ENCODE measurements at regions not wholly inside any gene's neighbourhood (a gene's known extent, or its start where the extent isn't known, plus 50 kb on each side); places are given as distances from the start of the nearest gene placed in this dataset.

DNA sequence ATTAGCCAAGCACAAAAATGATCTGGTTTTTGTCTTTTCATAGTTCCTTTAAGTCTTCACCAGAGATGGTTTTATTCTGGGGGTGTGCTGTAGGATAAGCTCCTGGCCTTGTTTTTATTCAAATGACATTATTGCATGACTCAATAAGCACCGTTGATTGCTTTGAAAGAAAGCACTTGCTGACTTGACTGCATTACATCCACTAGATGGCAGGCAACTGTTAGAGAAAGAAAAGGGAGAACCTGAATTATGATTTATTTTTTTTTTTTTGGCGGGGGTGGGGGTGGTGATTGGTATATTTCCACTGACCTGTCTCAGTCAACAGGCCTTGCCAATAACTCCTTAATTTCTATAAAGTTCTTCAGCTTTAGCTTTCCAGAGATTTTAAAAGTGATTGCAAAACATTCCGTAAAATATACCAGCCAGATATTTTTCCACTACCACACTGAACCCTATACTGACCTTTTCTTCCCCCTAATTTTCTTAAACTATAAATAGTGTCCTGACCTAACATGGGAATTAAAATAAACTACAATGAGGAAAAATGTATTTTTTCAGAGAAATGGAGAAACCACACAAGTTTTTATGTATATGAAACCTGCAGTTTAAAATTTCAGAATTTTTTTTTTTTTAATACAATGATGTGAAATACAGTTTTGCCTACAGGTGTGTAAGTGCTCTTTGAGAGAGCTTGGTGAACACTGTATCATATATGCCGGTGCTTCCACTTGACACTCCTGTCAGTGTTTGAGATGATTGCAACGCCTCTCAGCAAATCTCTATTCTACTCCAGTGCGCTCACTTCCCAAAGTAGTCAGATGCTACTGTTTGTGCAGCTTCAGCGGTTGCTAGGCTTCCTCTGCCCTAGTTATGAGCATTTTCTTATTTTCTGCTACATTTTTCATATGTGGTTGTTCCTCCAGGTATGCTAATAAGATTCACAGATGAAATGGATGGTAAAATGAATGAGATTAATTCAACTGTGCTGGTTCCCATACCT lies 274.3 kb downstream of the CD109 start:
- Mint-ChIP-seq H3K9me3 (no peaks in the 10 kb centered on the region), H3K36me3 (no peaks in the 10 kb centered on the region), H3K27me3 (ENCODE audit: insufficient read depth, low read depth) (no peaks in the 10 kb centered on the region), H3K4me1 (peaks cover 6% of the 10 kb centered on the region), H3K27ac (no peak overlapping the region), H3K4me3 (no peak overlapping the region)
- H3K36me3 ChIP-seq, result no peaks in the 10 kb centered on the region
- peaks cover 4% of the 10 kb centered on the region for H3K4me1 ChIP-seq
- H3K79me2 ChIP-seq (ENCODE audit: low read depth), result no peaks in the 10 kb centered on the region
- H3K4me3 ChIP-seq, result no peak overlapping the region
- no peak overlapping the region for H2AFZ ChIP-seq (replicated peaks)
- H4K20me1 ChIP-seq (ENCODE audit: low read depth), result no peaks in the 10 kb centered on the region
- TF ChIP-seq, protein P1, sequence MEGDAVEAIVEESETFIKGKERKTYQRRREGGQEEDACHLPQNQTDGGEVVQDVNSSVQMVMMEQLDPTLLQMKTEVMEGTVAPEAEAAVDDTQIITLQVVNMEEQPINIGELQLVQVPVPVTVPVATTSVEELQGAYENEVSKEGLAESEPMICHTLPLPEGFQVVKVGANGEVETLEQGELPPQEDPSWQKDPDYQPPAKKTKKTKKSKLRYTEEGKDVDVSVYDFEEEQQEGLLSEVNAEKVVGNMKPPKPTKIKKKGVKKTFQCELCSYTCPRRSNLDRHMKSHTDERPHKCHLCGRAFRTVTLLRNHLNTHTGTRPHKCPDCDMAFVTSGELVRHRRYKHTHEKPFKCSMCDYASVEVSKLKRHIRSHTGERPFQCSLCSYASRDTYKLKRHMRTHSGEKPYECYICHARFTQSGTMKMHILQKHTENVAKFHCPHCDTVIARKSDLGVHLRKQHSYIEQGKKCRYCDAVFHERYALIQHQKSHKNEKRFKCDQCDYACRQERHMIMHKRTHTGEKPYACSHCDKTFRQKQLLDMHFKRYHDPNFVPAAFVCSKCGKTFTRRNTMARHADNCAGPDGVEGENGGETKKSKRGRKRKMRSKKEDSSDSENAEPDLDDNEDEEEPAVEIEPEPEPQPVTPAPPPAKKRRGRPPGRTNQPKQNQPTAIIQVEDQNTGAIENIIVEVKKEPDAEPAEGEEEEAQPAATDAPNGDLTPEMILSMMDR (IDR thresholded peaks at IDR 0.05), result peak; percentile 89
- TF ChIP-seq EZH2 (IDR thresholded peaks at IDR 0.05), result no peak
- H3F3A ChIP-seq (ENCODE audit: low read depth), result no peaks in the 10 kb centered on the region
- H3K9me3 ChIP-seq (ENCODE audit: low read depth), result no peaks in the 10 kb centered on the region
- no peak overlapping the region for H3K27ac ChIP-seq
- DNase-seq (ENCODE audit: low spot score), result peak; percentile 81
- H3K9ac ChIP-seq, result no peak overlapping the region
- no peaks in the 10 kb centered on the region for H3K27me3 ChIP-seq
- no peak overlapping the region for H3K4me2 ChIP-seq

DNA sequence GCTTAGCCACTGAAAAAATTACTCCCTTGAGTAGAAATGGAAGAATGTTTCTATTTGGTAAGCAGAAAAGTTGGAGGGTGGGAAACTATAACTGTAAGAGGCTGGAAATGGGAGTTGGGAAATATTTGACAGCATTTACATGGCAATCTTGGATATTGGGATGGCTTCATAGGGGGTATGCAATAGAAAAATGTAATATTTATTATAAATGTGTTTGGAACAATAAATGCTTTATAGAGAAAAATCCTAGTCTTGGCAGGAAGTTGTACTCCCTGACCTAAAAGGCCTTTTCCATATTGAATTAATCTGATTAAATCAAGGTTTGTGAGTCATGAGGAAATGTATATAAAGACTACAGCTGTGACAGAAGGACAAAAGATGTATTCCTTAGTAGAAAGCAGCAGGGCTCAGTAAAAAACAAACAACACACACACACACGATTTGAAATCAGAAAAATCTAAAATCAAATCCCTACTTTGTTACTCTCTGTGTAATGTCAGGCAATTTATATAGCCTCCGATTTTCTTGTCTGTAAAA lies 272.3 kb downstream of the CD109 start:
- no peaks in the 10 kb centered on the region for H3K9me3 ChIP-seq (ENCODE audit: low read depth)
- H3K9ac ChIP-seq, result no peak overlapping the region
- Mint-ChIP-seq H3K27ac (no peak overlapping the region), H3K36me3 (no peaks in the 10 kb centered on the region), H3K9me3 (no peaks in the 10 kb centered on the region), H3K27me3 (ENCODE audit: insufficient read depth, low read depth) (no peaks in the 10 kb centered on the region), H3K4me1 (peaks cover 6% of the 10 kb centered on the region), H3K4me3 (no peak overlapping the region)
- no peak for DNase-seq (ENCODE audit: low spot score)
- H3F3A ChIP-seq (ENCODE audit: low read depth), result no peaks in the 10 kb centered on the region
- H2AFZ ChIP-seq (replicated peaks), result no peak overlapping the region
- no peak overlapping the region for H3K27ac ChIP-seq
- peaks cover 4% of the 10 kb centered on the region for H3K4me1 ChIP-seq
- no peaks in the 10 kb centered on the region for H3K27me3 ChIP-seq
- H4K20me1 ChIP-seq (ENCODE audit: low read depth), result no peaks in the 10 kb centered on the region
- H3K79me2 ChIP-seq (ENCODE audit: low read depth), result no peaks in the 10 kb centered on the region
- H3K4me3 ChIP-seq, result no peak overlapping the region
- TF ChIP-seq EZH2 (IDR thresholded peaks at IDR 0.05) (no peak), EZH2phosphoT487 (IDR thresholded peaks at IDR 0.05) (no peak)
- TF ChIP-seq, protein P1 (IDR thresholded peaks at IDR 0.05), result no peak
- no peaks in the 10 kb centered on the region for H3K36me3 ChIP-seq
- no peak overlapping the region for H3K4me2 ChIP-seq

DNA sequence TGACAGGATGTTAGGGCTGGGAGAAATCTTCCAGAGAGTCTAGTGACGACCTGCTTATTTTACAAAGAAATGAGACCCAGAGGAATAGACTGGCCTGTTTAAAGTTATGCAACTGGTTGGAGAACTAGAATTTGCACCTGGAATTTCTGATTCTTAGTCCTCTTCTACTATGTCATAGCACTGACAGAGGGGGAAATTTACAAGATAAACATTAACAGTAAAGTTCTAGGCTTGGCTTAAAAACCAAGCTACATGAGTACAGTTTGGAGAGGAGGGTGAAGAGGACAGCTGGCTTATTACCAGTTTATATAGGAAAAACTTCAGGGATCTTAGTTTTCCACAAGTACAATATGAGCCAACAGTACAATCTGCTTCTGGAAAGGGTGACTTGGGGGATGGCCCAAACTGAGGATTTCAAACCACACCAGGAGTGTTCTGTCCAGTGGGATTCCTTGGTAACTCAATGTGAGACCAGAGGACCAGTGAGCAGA lies 269.6 kb downstream of the CD109 start:
- H3K27me3 Mint-ChIP-seq (ENCODE audit: insufficient read depth, low read depth), result no peaks in the 10 kb centered on the region
- no peak overlapping the region for H3K27ac Mint-ChIP-seq
- no peak for TF ChIP-seq EZH2phosphoT487 (IDR thresholded peaks at IDR 0.05)
- no peak for TF ChIP-seq EZH2 (IDR thresholded peaks at IDR 0.05)
- TF ChIP-seq, protein P1 (IDR thresholded peaks at IDR 0.05), result no peak
- H3K4me2 ChIP-seq, result no peak overlapping the region
- peaks cover 4% of the 10 kb centered on the region for H3K4me1 ChIP-seq
- H3K9ac ChIP-seq, result no peak overlapping the region
- no peaks in the 10 kb centered on the region for H3F3A ChIP-seq (ENCODE audit: low read depth)
- peaks cover 6% of the 10 kb centered on the region for H3K4me1 Mint-ChIP-seq
- H3K9me3 ChIP-seq (ENCODE audit: low read depth), result no peaks in the 10 kb centered on the region
- H3K27me3 ChIP-seq, result no peaks in the 10 kb centered on the region
- H4K20me1 ChIP-seq (ENCODE audit: low read depth), result no peaks in the 10 kb centered on the region
- H3K4me3 ChIP-seq, result no peak overlapping the region
- H2AFZ ChIP-seq (replicated peaks), result no peak overlapping the region
- peaks cover 2% of the 10 kb centered on the region for H3K9me3 Mint-ChIP-seq
- no peaks in the 10 kb centered on the region for H3K36me3 Mint-ChIP-seq
- no peak overlapping the region for H3K4me3 Mint-ChIP-seq
- DNase-seq (ENCODE audit: low spot score), result no peak
- no peak overlapping the region for H3K27ac ChIP-seq
- no peaks in the 10 kb centered on the region for H3K79me2 ChIP-seq (ENCODE audit: low read depth)
- H3K36me3 ChIP-seq, result no peaks in the 10 kb centered on the region
